ENCODE measurements at regions not wholly inside any gene's neighbourhood (a gene's known extent, or its start where the extent isn't known, plus 50 kb on each side); places are given as distances from the start of the nearest gene placed in this dataset.

DNA sequence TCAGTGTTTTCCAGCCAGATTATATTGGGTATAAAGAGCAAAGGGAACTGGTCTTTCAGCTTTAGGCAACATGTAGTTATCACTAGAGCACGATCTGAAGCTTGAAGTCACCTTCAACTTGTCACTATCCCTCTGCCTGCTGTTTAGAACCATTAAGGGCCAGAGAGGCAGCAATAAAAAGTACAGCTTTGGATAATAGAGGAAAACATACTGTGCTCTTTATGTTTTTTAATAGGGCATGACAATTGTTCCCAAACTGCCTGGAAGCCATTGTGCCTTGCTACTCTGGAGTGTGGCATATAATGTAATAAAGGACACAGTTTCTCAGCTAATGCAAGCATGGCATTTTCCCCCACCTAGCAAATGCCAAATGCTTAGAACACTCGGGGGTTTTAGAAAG lies 1912.0 kb upstream of the RAG2 start:
- Histone ChIP-seq H3K4me3 (no peak overlapping the region), H3K36me3 (no peaks in the 10 kb centered on the region), H3K27me3 (replicated peaks; ENCODE audit: insufficient read depth) (no peaks in the 10 kb centered on the region), H3K4me1 (replicated peaks) (no peaks in the 10 kb centered on the region), H3K27ac (no peak overlapping the region), H3K9me3 (no peaks in the 10 kb centered on the region)
- WGBS, result 13% methylated on average over 2 of the region's 2 CpGs
- intact Hi-C loops (cut with DNase I), result no loop called here
- DNase-seq (ENCODE audit: low spot score), result no peak
- TF ChIP-seq POLR2AphosphoS5 (IDR thresholded peaks at IDR 0.05) (no peak), POLR2A (IDR thresholded peaks at IDR 0.05) (no peak)
- TF ChIP-seq, protein P1, sequence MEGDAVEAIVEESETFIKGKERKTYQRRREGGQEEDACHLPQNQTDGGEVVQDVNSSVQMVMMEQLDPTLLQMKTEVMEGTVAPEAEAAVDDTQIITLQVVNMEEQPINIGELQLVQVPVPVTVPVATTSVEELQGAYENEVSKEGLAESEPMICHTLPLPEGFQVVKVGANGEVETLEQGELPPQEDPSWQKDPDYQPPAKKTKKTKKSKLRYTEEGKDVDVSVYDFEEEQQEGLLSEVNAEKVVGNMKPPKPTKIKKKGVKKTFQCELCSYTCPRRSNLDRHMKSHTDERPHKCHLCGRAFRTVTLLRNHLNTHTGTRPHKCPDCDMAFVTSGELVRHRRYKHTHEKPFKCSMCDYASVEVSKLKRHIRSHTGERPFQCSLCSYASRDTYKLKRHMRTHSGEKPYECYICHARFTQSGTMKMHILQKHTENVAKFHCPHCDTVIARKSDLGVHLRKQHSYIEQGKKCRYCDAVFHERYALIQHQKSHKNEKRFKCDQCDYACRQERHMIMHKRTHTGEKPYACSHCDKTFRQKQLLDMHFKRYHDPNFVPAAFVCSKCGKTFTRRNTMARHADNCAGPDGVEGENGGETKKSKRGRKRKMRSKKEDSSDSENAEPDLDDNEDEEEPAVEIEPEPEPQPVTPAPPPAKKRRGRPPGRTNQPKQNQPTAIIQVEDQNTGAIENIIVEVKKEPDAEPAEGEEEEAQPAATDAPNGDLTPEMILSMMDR (IDR thresholded peaks at IDR 0.05), result no peak

DNA sequence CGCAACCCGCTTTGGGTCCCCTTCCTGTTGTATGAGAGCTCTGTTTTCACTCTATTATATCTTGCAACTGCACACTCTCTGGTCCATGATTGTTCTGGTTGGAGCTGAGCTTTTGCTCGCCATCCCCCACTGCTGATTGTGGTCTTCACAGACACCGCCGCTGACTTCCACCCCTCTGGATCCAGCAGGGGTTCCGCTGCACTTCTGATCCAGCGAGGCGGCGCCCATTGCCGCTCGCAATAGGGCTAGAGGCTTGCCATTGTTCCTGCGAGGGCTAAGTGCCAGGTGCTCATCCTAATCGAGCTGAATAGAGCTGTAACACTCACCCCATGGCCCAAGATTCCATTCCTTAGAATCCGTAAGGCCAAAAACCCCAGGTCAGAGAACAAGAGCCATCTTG lies 1905.8 kb upstream of the RAG2 start:
- WGBS, result 92% methylated on average over 14 of the region's 14 CpGs
- DNase-seq (ENCODE audit: low spot score), result no peak
- H3K27ac ChIP-seq, result no peak overlapping the region
- H3K36me3 ChIP-seq, result no peaks in the 10 kb centered on the region
- H3K27me3 ChIP-seq (replicated peaks; ENCODE audit: insufficient read depth), result no peaks in the 10 kb centered on the region
- intact Hi-C loops (cut with DNase I), result no loop called here
- no peak overlapping the region for H3K4me3 ChIP-seq
- H3K4me1 ChIP-seq (replicated peaks), result no peaks in the 10 kb centered on the region
- TF ChIP-seq, protein P1 (IDR thresholded peaks at IDR 0.05), result no peak
- TF ChIP-seq POLR2A (IDR thresholded peaks at IDR 0.05), result no peak
- no peak for TF ChIP-seq POLR2AphosphoS5 (IDR thresholded peaks at IDR 0.05)
- H3K9me3 ChIP-seq, result no peaks in the 10 kb centered on the region

DNA sequence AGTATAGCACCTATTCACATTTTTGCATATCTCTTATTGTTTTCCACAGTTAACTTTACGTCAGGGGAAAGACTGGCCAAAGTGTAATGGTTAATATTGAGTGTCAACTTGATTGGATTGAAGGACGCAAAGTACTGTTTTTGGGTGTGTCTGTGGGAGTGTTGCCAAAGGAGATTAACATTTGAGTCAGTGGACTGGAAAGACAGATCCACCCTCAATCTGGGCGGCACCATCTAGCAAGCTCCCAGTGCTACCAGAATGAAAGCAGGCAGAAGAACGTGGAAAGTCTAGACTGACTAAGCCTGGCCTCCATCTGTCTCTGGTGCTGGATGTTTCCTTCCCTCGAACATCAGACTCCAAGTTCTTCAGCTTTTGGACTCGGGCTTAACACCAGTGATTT lies 1900.7 kb upstream of the RAG2 start:
- H3K27ac ChIP-seq, result no peak overlapping the region
- WGBS, result 66% methylated on average over 6 of the region's 6 CpGs
- DNase-seq (ENCODE audit: low spot score), result no peak
- H3K9me3 ChIP-seq, result no peaks in the 10 kb centered on the region
- no peak overlapping the region for H3K4me3 ChIP-seq
- intact Hi-C loops (cut with DNase I), result no loop called here
- TF ChIP-seq POLR2AphosphoS5 (IDR thresholded peaks at IDR 0.05), result no peak
- TF ChIP-seq POLR2A (IDR thresholded peaks at IDR 0.05), result no peak
- TF ChIP-seq, protein P1 (IDR thresholded peaks at IDR 0.05), result no peak
- H3K27me3 ChIP-seq (replicated peaks; ENCODE audit: insufficient read depth), result no peaks in the 10 kb centered on the region
- no peaks in the 10 kb centered on the region for H3K4me1 ChIP-seq (replicated peaks)
- no peaks in the 10 kb centered on the region for H3K36me3 ChIP-seq

DNA sequence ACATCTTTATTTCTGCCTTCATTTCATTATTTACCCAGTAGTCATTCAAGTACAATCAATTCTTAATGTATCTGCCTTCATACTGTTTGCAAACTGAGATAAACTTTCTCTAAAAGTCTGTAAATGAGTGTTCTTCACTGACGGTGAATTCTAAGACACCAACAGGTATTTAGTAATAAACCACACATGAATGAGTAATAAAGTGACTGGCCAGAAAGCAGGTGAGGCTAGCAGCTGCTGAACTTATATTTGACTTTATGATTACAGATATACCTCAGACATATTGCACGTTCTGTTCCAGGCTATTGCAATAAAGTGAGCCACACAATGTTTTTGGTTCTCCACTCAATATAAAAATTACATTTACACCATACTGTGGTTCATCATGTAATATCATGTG lies 1894.0 kb upstream of the RAG2 start:
- Histone ChIP-seq H3K4me3 (no peak overlapping the region), H3K4me1 (replicated peaks) (no peaks in the 10 kb centered on the region), H3K27me3 (replicated peaks; ENCODE audit: insufficient read depth) (no peaks in the 10 kb centered on the region), H3K27ac (no peak overlapping the region), H3K9me3 (no peaks in the 10 kb centered on the region), H3K36me3 (no peaks in the 10 kb centered on the region)
- TF ChIP-seq, protein P1 (IDR thresholded peaks at IDR 0.05), result no peak
- TF ChIP-seq POLR2A (IDR thresholded peaks at IDR 0.05), result no peak
- no peak for TF ChIP-seq POLR2AphosphoS5 (IDR thresholded peaks at IDR 0.05)
- DNase-seq (ENCODE audit: low spot score), result no peak
- WGBS, result 28% methylated on average over 2 of the region's 2 CpGs
- intact Hi-C loops (cut with DNase I), result no loop called here

DNA sequence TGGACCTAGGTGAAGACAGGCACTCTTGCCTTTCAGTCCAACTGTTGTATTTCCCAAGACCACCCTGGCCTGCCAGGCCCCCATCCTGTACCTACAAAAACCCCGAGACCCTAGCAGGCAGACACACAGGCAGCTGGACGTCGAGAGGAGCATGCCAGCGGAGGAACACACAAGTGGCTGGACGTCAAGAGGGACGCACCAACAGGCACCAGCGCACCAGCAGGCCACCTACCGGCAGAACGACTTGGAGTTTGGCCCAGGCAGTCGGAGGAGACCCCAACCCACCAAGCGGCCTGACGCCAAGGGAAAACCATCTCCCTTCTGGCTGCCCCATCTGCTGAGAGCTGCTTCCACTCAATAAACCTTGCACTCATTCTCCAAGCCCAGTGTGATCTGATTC lies 1883.4 kb upstream of the RAG2 start:
- no peaks in the 10 kb centered on the region for H3K27me3 ChIP-seq (replicated peaks; ENCODE audit: insufficient read depth)
- no peaks in the 10 kb centered on the region for H3K36me3 ChIP-seq
- TF ChIP-seq, protein P1 (IDR thresholded peaks at IDR 0.05), result no peak
- TF ChIP-seq POLR2A (IDR thresholded peaks at IDR 0.05) (no peak), POLR2AphosphoS5 (IDR thresholded peaks at IDR 0.05) (no peak)
- H3K27ac ChIP-seq, result no peak overlapping the region
- no peaks in the 10 kb centered on the region for H3K4me1 ChIP-seq (replicated peaks)
- no peak for DNase-seq (ENCODE audit: low spot score)
- 95% methylated on average over 12 of the region's 12 CpGs for WGBS
- intact Hi-C loops (cut with DNase I), result no loop called here
- no peak overlapping the region for H3K4me3 ChIP-seq
- H3K9me3 ChIP-seq, result no peaks in the 10 kb centered on the region
